ENCODE measurements at regions not wholly inside any gene's neighbourhood (a gene's known extent, or its start where the extent isn't known, plus 50 kb on each side); places are given as distances from the start of the nearest gene placed in this dataset.

DNA sequence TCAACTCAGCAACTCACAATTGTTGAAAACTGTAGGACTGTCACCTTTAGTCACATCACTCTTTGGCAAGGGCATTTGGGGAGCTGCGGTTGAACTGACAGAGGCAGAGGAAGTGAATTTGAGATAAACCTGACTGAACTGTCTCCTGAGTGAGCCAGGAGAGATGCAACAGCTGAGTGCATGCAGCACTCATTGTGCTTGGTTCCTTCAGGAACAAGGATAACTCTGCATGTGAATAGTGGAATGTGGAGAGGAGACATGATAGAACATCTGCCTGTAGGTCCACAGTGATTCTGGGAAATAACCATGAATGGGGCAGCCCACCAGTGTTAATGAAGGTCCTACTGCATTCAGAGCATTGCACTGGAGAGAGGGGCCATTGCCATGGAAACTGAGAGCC, 494.7 kb downstream of the STK39 start:
- TF ChIP-seq, protein P1, sequence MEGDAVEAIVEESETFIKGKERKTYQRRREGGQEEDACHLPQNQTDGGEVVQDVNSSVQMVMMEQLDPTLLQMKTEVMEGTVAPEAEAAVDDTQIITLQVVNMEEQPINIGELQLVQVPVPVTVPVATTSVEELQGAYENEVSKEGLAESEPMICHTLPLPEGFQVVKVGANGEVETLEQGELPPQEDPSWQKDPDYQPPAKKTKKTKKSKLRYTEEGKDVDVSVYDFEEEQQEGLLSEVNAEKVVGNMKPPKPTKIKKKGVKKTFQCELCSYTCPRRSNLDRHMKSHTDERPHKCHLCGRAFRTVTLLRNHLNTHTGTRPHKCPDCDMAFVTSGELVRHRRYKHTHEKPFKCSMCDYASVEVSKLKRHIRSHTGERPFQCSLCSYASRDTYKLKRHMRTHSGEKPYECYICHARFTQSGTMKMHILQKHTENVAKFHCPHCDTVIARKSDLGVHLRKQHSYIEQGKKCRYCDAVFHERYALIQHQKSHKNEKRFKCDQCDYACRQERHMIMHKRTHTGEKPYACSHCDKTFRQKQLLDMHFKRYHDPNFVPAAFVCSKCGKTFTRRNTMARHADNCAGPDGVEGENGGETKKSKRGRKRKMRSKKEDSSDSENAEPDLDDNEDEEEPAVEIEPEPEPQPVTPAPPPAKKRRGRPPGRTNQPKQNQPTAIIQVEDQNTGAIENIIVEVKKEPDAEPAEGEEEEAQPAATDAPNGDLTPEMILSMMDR (IDR thresholded peaks at IDR 0.05): no peak
- TF ChIP-seq POLR2A (IDR thresholded peaks at IDR 0.05): no peak
